Common myeloid progenitor, CD34-positive (primary cell): ENCODE measurements at regions not wholly inside any gene's neighbourhood (a gene's known extent, or its start where the extent isn't known, plus 50 kb on each side); places are given as distances from the start of the nearest gene placed in this dataset.
"Not testable (repeated sequence)": the region's sequence is repeated elsewhere in the genome, so short reads cannot be mapped to it uniquely, and the experiment has no call there.

Experiments
- CTCF ChIA-PET: fragments of 350-600 bp; sonication (Branson Sonifier 250); formaldehyde crosslinking; loops from one replicate; lab custom pipeline; 2021; ENCODE audit warnings: antibody characterized with exemption; lab: Charles Lee
- POLR2A ChIA-PET: fragments of 350-600 bp; sonication (Branson Sonifier 250); formaldehyde crosslinking; loops from one replicate; lab custom pipeline; 2021; ENCODE audit warnings: antibody characterized with exemption; lab: Charles Lee
- DNase-seq, 3 donors: peaks; one replicate each; pipeline versions ENCODE4 v3.0.0 to v3.0.0-alpha.2; 2013
- H3K27ac ChIP-seq, 2 experiments: 1 replicate in 1 of 2; 2 replicates in 1 of 2; pipeline ENCODE4 v1.7.0; 2013; ENCODE audit warnings: inconsistent platforms in 2 of 2, low read length in 2 of 2, mild to moderate bottlenecking in 2 of 2, low read depth in 1 of 2, moderate library complexity in 1 of 2; ENCODE audit not compliant: severe bottlenecking in 2 of 2, insufficient read depth in 1 of 2, poor library complexity in 1 of 2
- H3K27me3 ChIP-seq, 5 experiments: replicated peaks in 2 of 5; 1 replicate in 3 of 5; 2 replicates in 2 of 5; pipeline versions ENCODE4 v1.6.1 to v1.7.0; 2013; ENCODE audit warnings: low read length in 4 of 5, mild to moderate bottlenecking in 2 of 5, moderate library complexity in 2 of 5, inconsistent platforms in 1 of 5; ENCODE audit not compliant: insufficient read depth in 5 of 5, control insufficient read depth in 4 of 5
- H3K36me3 ChIP-seq, 4 experiments: 1 replicate in 2 of 4; 2 replicates in 2 of 4; pipeline versions ENCODE4 v1.6.1 to v1.7.0; 2013; ENCODE audit warnings: low read length in 3 of 4, control low read depth in 1 of 4, mild to moderate bottlenecking in 1 of 4; ENCODE audit not compliant: control insufficient read depth in 4 of 4, insufficient read depth in 4 of 4
- H3K4me1 ChIP-seq, 4 experiments: 1 replicate in 3 of 4; 2 replicates in 1 of 4; pipeline versions ENCODE4 v1.6.1 to v1.7.1; 2013; ENCODE audit warnings: low read length in 3 of 4, mild to moderate bottlenecking in 3 of 4, control low read depth in 1 of 4, inconsistent platforms in 1 of 4, moderate library complexity in 1 of 4; ENCODE audit not compliant: control insufficient read depth in 4 of 4, insufficient read depth in 4 of 4; ENCODE audit errors: control extremely low read depth in 1 of 4
- H3K4me3 ChIP-seq, 7 experiments: 1 replicate in 4 of 7; 2 replicates in 3 of 7; pipeline versions ENCODE4 v1.5.1 to v1.7.0; 2013; ENCODE audit warnings: mild to moderate bottlenecking in 7 of 7, low read length in 6 of 7, moderate library complexity in 6 of 7, inconsistent platforms in 2 of 7, low read depth in 2 of 7, control low read depth in 1 of 7; ENCODE audit not compliant: insufficient read depth in 4 of 7, control insufficient read depth in 1 of 7; ENCODE audit errors: extremely low read depth in 1 of 7
- H3K9me3 ChIP-seq, 5 experiments: 1 replicate in 4 of 5; 2 replicates in 1 of 5; pipeline versions ENCODE4 v1.6.1 to v1.7.1; 2013; ENCODE audit warnings: low read length in 4 of 5, mild to moderate bottlenecking in 2 of 5, inconsistent platforms in 1 of 5, low read depth in 1 of 5, moderate library complexity in 1 of 5; ENCODE audit not compliant: control insufficient read depth in 4 of 5, insufficient read depth in 2 of 5; ENCODE audit errors: control extremely low read depth in 1 of 5
- WGBS: methylation state at CpG from one replicate; pipeline ENCODE4 v1.1.5; 2013; ENCODE audit not compliant: insufficient coverage; 5-methylcytosine and 5-hydroxymethylcytosine counted together

GRCh38 chr1:57536749-57537423, 113.0 kb upstream of the DAB1 start:
- POLR2A ChIA-PET: no interaction called here
- CTCF ChIA-PET: no interaction called here
- peaks cover 0 to 3% (median 0%) of the 10 kb centered on the region in 5 experiments for H3K9me3 ChIP-seq
- no peaks in the 10 kb centered on the region for H3K27me3 ChIP-seq
- no peaks in the 10 kb centered on the region for H3K4me1 ChIP-seq
- H3K4me3 ChIP-seq: no peak overlapping the region
- no peaks in the 10 kb centered on the region for H3K36me3 ChIP-seq
- WGBS: 85% methylated on average over 4 of the region's 5 CpGs
- no peak for DNase-seq
- no peak overlapping the region for H3K27ac ChIP-seq

- Histone ChIP-seq H3K4me3 (no peak overlapping the region), H3K27me3 (no peaks in the 10 kb centered on the region), H3K36me3 (no peaks in the 10 kb centered on the region), H3K9me3 (peaks cover 0 to 5% (median 0%) of the 10 kb centered on the region in 5 experiments), H3K27ac (no peak overlapping the region), H3K4me1 (no peaks in the 10 kb centered on the region)
- ChIA-PET CTCF (no interaction called here), POLR2A (no interaction called here)
- DNase-seq: no peak
- WGBS: no CpG with 5 or more reads among the region's 1 CpG
These were observed 108.4 kb upstream of the DAB1 start for GRCh38 chr1:57532299-57532698.

- 83% methylated on average over 1 of the region's 2 CpGs for WGBS
These were observed 107.0 kb upstream of the DAB1 start for GRCh38 chr1:57530911-57531260.

GRCh38 chr1:57530206-57530910, 106.5 kb upstream of the DAB1 start:
- Histone ChIP-seq H3K4me1 (no peaks in the 10 kb centered on the region), H3K27me3 (no peaks in the 10 kb centered on the region), H3K27ac (no peak overlapping the region), H3K9me3 (peaks cover 0 to 5% (median 0%) of the 10 kb centered on the region in 5 experiments), H3K4me3 (no peak overlapping the region), H3K36me3 (no peaks in the 10 kb centered on the region)
- ChIA-PET POLR2A (no interaction called here), CTCF (no interaction called here)
- 100% methylated on average over 3 of the region's 3 CpGs for WGBS
- no peak for DNase-seq

More at GRCh38 chr1:57530911-57531260, 107.0 kb upstream of the DAB1 start:
- POLR2A ChIA-PET, H3K4me1 ChIP-seq, H3K36me3 ChIP-seq, H3K27ac ChIP-seq, H3K4me3 ChIP-seq, DNase-seq, H3K27me3 ChIP-seq, CTCF ChIA-PET, H3K9me3 ChIP-seq: not testable (repeated sequence)

GRCh38 chr1:57522575-57522974, 98.7 kb upstream of the DAB1 start:
- no peak for DNase-seq
- POLR2A ChIA-PET: no interaction called here
- H3K9me3 ChIP-seq: no peaks in the 10 kb centered on the region
- no peak overlapping the region for H3K27ac ChIP-seq
- H3K4me1 ChIP-seq: no peaks in the 10 kb centered on the region
- H3K4me3 ChIP-seq: no peak overlapping the region
- 100% methylated on average over 3 of the region's 3 CpGs for WGBS
- H3K27me3 ChIP-seq: no peaks in the 10 kb centered on the region
- H3K36me3 ChIP-seq: no peaks in the 10 kb centered on the region
- CTCF ChIA-PET: interaction anchor here (0.6 kb wide), 1 partner anchor 79 kb away, joined by 3 read pairs; no protein-coding TSS in a partner anchor

- DNase-seq: no peak
- H3K4me1 ChIP-seq: no peaks in the 10 kb centered on the region
- no peak overlapping the region for H3K4me3 ChIP-seq
- H3K36me3 ChIP-seq: no peaks in the 10 kb centered on the region
- POLR2A ChIA-PET: no interaction called here
- 81% methylated on average over 4 of the region's 5 CpGs for WGBS
- H3K9me3 ChIP-seq: no peaks in the 10 kb centered on the region
- H3K27ac ChIP-seq: no peak overlapping the region
- no peaks in the 10 kb centered on the region for H3K27me3 ChIP-seq
- CTCF ChIA-PET: no interaction called here
These were observed 97.1 kb upstream of the DAB1 start for GRCh38 chr1:57520743-57521515.

GRCh38 chr1:57518496-57518895, 94.6 kb upstream of the DAB1 start:
- Histone ChIP-seq H3K4me1 (no peaks in the 10 kb centered on the region), H3K27me3 (no peaks in the 10 kb centered on the region), H3K4me3 (no peak overlapping the region), H3K9me3 (no peaks in the 10 kb centered on the region), H3K36me3 (no peaks in the 10 kb centered on the region), H3K27ac (no peak overlapping the region)
- DNase-seq: peak; percentile 15 to 44 (median 16)
- WGBS: 20% methylated on average over 3 of the region's 3 CpGs
- POLR2A ChIA-PET: no interaction called here
- CTCF ChIA-PET: no interaction called here
